ENCODE measurements at regions not wholly inside any gene's neighbourhood (a gene's known extent, or its start where the extent isn't known, plus 50 kb on each side); places are given as distances from the start of the nearest gene placed in this dataset.
"Not testable (repeated sequence)": the region's sequence is repeated elsewhere in the genome, so short reads cannot be mapped to it uniquely, and the experiment has no call there.

DNA sequence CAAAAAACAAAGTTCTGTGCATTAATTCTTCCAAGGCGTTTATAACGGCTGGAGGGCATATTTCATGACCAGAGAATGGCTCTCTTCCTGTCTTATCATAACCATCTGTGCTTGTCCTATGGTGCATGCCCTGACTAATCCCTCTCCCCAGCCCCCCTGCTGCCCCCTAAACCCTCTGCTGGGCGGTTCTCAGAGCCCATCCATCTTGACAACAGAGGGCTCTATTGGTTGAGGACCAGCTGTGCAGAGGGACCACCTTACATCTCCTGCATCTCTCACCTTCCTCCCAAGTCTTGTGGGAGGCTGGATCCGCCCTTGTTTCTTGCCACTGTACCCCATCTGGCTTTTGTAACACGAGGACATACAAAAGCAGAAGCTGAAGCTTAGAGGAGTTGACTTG, 282.1 kb downstream of the MIAT start:
- peak; percentile 2 for DNase-seq

- no peak for DNase-seq
Measured at GRCh38 chr22:26941896-26942636, 284.7 kb downstream of the MIAT start.

DNA sequence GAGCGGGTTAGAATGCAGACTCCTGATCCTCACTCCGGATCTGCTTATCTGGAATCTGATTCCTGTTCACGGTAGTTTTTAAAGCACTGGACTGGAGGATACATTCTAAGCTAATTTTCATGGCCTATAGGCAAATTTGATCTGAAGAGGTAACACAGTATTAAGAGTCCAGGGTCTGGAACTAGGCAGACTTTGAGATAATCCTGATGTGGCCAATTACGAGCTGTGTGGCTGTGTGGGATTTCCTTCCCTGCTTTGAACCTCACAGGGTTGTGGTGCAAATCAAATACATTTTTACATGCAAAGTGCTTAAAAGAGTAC, 285.2 kb downstream of the MIAT start:
- DNase-seq: no peak

- DNase-seq: no peak
Measured at GRCh38 chr22:26945565-26945964, 288.2 kb downstream of the MIAT start.

- peak; percentile 17 for DNase-seq
Measured at GRCh38 chr22:26949193-26949592, 291.8 kb downstream of the MIAT start.

DNA sequence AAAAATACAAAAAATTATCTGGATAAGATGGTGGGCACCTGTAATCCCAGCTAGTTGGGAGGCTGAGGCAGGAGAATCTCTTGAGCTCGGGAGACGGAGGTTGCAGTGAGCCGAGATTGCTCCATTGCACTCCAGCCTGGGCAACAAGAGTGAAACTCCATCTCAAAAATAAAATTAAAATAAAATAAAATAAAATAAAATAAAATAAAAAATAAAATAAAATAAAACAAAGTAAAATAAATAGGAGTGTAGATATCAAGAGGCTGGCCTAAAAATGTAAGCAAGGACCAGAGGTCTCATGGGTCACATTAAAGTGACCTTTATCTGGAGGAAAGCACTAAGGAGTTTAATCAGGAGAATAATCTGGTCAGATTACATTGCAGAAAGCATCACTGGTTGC, 293.8 kb downstream of the MIAT start:
- not testable (repeated sequence) for DNase-seq

- DNase-seq: no peak
Measured at GRCh38 chr22:26952004-26952403, 294.6 kb downstream of the MIAT start.

DNA sequence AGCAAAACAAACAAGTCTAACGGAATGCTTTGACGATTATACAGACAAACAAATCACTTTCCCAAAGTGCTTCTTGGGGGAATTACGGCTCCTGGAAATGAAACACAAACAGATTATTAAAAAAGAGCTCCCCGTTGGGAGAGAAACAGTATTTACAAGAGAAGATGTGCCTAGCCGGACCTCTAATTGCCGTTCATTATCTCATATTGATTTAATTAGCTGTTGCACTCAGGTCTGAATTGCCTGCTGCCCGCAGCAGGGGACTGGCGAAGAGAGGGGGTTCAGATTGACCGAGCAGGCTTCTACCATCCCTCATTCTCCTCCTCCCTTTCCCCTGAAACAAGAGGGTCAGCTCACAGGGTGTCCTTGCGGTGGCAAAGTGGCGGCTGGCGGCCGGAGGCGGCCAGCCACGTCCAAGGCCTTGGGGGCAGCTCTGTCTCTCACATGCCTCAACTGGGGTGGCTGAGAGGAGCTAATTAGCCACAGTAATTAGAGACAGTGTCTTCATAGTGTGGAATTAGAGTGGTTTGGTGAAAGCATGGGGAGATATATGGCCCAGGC, 295.1 kb downstream of the MIAT start:
- no peak for DNase-seq

DNA sequence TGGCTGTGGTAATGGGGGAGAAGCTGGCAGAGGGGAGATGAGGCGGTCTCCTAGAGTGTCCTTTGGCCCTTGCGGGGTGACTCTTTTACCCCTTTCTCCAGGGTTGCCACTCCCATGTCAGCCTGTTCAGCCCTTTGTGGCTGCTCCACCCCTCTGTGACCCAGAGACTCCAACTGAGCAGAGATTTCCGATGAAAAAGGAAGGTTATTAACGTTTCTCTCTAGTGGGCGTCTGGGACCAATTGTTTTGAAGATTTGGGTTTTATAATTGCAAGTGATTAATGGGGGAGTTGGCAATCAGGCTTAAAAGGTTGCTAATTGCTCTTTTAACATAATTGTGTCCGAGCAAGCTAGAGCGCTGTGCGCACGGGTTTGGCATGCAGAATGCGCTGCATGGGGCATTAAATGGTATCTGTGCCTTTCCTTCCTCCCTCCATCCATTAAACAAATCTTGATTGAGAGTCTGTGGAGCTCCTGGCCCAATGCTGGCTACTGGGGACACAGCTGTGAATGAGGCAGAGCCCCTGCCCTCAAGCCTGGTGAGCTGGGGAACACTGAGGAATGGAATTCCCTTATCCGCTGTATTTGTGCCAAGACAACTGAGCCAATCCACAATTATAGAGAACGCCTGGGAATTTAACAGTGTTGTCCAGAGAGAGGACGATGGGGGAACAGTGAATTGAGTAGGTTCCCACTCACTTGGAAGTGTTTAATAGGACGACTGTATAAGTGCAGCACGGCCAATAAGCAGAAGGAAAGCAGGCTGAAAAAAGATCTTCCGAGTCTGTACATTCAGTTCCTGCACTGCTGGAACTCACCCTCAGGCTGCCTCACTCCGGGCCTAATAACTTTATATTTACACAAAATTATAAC, 295.9 kb downstream of the MIAT start:
- DNase-seq: no peak

- no peak for DNase-seq
Measured at GRCh38 chr22:26956371-26956770, 299.0 kb downstream of the MIAT start.

DNA sequence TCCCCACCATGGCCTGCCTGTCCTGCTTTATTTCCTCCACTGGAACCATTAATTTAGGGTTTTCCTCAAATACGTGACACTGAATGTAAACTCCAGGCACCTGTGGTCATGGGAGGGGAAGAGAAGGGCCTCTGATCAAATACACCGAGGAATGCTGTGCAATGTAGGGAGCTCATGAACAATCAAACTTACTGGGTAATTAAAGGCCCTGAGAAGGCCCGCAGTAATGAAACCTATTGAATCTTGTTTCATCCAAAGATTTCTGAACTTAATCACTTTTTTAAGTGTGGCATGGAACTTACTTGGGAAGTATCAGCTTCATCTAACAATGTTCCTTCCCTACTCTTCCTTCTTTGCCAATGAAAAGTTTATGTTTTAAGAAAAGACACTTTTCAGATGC, 299.8 kb downstream of the MIAT start:
- no peak for DNase-seq

- DNase-seq: no peak
Measured at GRCh38 chr22:26957897-26958296, 300.5 kb downstream of the MIAT start.

DNA sequence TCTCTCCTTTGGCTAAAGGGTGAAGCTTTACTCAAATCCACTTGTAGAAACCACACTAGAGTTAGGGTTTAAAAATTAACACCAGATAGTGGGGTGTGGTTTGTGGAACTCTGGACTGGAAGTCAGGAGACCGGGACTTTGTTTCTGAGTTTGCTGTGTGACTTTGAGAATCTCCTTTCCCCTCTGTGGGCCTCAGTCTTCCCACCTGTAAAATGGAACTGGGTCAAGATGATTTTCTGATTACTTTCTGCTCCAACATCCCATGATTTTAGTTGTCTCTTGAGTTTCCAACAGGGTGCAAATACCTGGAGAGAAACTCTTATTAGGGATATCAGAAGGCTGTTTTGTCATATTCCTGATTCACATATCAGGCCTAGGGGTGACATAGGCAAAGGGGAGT, 301.0 kb downstream of the MIAT start:
- DNase-seq: no peak

DNA sequence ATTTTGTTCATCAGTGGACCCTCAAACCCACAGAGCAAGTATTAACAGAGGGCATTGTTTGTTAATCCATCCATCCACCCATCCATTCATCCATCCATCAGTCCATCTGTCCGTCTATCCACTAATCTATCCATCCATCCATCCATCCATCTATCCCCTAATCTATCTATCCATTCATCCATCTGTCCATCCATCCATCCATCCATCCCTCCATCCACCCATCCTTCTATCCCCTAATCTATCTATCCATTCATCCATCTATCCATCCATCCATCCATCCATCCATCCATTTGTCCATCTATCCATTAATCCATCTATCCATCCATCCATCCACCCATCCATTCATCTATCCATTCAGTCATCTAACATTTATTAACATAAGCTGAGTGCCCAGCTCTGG, 307.3 kb downstream of the MIAT start:
- DNase-seq: no peak

DNA sequence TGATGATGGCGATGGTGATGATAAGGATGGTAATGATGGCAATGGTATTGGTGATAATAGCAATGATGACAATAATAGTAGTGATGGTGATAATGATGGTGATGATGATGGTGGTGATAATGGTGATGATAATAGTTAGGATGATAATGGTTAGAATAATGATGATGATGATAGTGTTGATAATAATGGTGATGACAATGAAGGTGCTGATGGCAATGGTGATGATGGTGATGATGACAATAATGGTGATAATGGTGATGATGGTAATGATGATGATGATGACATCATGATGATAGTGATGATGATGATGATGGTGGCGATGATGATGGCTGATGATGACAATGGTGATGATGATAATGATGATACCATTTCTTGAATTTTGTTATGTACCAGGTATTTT, 309.9 kb downstream of the MIAT start:
- DNase-seq: no peak

GRCh38 chr22:26968859-26969523, 311.6 kb downstream of the MIAT start:
- DNase-seq: no peak

DNA sequence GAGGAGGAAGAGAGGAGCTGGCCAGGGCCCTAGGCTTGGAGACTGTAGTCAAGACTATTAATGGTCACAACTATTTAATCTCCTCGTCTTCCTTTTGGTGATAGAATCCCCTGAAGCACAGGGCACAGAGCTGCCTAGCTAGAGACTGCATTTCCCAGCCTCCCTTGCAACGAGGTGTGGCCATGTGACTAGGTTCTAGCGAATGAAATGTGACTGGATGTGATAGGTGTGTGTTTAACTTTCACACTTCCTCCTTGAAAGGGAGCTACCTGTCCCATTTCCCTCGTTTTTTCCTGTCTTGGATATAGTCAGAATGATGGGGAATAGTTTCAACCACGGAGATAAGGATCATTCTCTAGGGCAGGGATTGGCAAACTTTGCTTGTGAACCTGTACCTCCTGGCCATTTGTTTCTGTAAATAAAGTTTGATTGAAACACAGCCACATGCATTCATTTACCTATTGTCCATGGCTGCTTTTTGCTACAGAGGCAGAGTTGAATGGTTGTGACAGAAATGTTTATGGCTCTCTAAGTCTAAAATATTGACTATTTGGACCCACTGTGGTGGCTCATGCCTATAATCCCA, 313.5 kb downstream of the MIAT start:
- DNase-seq: no peak

DNA sequence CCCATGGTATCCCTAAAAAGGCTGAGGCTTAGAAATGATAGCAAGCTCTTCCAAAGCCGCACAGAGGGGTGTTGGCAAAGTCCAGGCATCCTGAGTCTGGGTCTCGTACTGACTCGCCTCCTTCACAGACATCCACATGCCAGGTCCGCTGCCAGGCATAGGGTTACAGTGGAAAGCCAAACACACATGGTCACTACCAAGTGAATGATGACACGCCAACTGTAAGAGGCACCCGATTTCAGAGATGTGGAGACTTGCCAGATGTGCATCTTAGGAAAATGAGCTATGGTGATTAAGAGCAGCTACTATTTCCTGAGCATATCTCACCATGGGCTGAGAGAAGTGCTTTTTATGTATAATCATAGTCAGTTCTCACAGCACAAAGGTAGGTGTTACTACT, 314.9 kb downstream of the MIAT start:
- DNase-seq: no peak

- DNase-seq: not testable (repeated sequence)
Measured at GRCh38 chr22:26972915-26973314, 315.5 kb downstream of the MIAT start.

DNA sequence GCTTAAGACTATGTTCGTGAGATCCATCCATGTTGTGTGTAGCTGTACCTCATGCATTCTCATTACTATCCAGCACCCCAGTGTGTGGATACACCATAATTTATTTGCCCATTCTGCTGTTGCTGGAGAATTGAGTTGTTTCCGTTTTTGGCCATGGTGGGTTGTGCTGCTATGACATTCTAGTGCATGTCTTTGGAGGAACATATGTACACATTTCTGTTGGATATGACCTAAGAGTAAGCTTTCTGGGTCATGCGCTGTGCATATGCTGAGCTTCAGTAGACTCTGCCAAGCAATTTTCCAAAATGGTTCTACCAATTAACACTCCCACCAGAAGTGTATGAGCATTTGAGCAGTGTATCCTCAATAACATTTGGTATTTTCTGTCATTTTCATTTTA, 316.6 kb downstream of the MIAT start:
- no peak for DNase-seq

- no peak for DNase-seq
Measured at GRCh38 chr22:26974914-26975803, 317.8 kb downstream of the MIAT start.

GRCh38 chr22:26975865-26976264, 318.5 kb downstream of the MIAT start:
- no peak for DNase-seq

Measured in MV-4-11 (cell line).